ENCODE measurements at regions not wholly inside any gene's neighbourhood (a gene's known extent, or its start where the extent isn't known, plus 50 kb on each side); places are given as distances from the start of the nearest gene placed in this dataset.

DNA sequence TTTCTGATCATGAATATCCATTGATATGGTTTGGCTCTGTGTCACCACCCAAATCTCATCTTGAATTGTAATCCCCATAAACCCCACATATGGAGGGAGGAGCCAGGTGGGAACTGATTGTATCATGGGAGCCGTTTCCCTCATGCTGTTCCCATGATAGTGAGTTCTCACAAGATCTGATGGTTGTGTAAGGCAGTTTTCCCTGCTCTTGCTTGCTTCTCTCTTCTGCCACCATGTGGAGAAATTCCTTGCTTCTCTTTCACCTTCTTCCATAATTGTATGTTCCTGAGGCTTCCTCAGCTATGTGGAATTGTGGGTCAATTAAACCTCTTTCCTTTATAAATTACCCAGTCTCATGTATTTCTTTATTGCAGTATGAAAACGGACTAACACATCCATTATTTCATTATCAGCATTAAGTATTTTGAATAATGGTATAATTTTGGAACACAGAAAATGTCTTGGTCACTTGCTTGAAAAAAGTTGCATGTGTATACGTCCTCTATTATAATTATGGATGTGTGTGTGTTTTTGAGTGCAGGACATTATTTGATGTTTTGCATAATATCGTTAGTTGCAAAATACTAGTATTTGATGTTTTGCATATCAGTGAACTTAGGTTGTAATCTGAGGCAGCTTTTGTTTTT is 334.6 kb downstream of the PCDH10 start:
- no peak overlapping the region for H3K4me3 Mint-ChIP-seq
- TF ChIP-seq CTCF (conservative IDR thresholded peaks at IDR 0.05) = peak; percentile 72

More for the DNA sequence above, 334.6 kb downstream of the PCDH10 start:
- Histone ChIP-seq H3K9ac (ENCODE audit: extremely low read depth, insufficient read length, low read length) (no peak overlapping the region), H2BK5ac (ENCODE audit: insufficient read length, low read length) (no peak overlapping the region), H3K23ac (ENCODE audit: insufficient read length, low read depth, low read length) (no peak overlapping the region), H4K8ac (replicated peaks; ENCODE audit: insufficient read length, low read depth, low read length) (no peak overlapping the region), H3K18ac (ENCODE audit: insufficient read length, low read depth, low read length) (no peak overlapping the region), H4K91ac (ENCODE audit: insufficient read length, low read depth, low read length) (no peak overlapping the region), H2AK5ac (ENCODE audit: insufficient read length, low read length) (no peak overlapping the region), H3K23me2 (ENCODE audit: insufficient read length, low read depth, low read length, poor library complexity, severe bottlenecking) (no peaks in the 10 kb centered on the region), H3K79me1 (ENCODE audit: insufficient read depth, low read depth, low read length, poor library complexity, severe bottlenecking) (no peaks in the 10 kb centered on the region), H3K79me2 (ENCODE audit: insufficient read depth, low read length) (no peaks in the 10 kb centered on the region), H3K9me3 (ENCODE audit: control insufficient read depth, low read depth, low read length) (no peaks in the 10 kb centered on the region), H4K5ac (ENCODE audit: insufficient read length, low read depth, low read length) (no peak overlapping the region), H4K20me1 (ENCODE audit: control insufficient read depth, insufficient read depth, insufficient read length) (no peaks in the 10 kb centered on the region), H3T11ph (ENCODE audit: low read length) (no peak overlapping the region), H2AFZ (ENCODE audit: low read length) (no peak overlapping the region), H3K4ac (ENCODE audit: low read depth, low read length) (no peak overlapping the region), H3K56ac (ENCODE audit: insufficient read length, low read depth, low read length) (no peak overlapping the region), H2BK20ac (ENCODE audit: low read depth, low read length, poor library complexity, severe bottlenecking) (no peak overlapping the region), H3K27me3 (ENCODE audit: insufficient read depth, low read length) (no peaks in the 10 kb centered on the region), H2BK12ac (ENCODE audit: insufficient read length, low read depth, low read length) (no peak overlapping the region), H2BK120ac (ENCODE audit: low read depth, low read length, poor library complexity, severe bottlenecking) (no peak overlapping the region), H3K4me2 (ENCODE audit: insufficient read depth, insufficient read length, low read length) (no peak overlapping the region), H3K4me1 (ENCODE audit: insufficient read depth, low read length) (no peaks in the 10 kb centered on the region), H2BK15ac (ENCODE audit: low read depth, low read length) (no peak overlapping the region), H3K27ac (ENCODE audit: insufficient read length, low read depth, low read length) (no peak overlapping the region), H3K14ac (ENCODE audit: insufficient read depth, low read length) (no peak overlapping the region)
- DNase-seq = no peak
- H3K36me3 Mint-ChIP-seq (ENCODE audit: insufficient read depth in 1 of 3, low read depth in 3 of 3) = peaks cover 2 to 5% (median 4%) of the 10 kb centered on the region in 3 experiments; a peak in 4 of 7 replicates
- no peak overlapping the region for H3K27ac Mint-ChIP-seq
- H3K27me3 Mint-ChIP-seq (ENCODE audit: low read depth) = no peaks in the 10 kb centered on the region
- peaks cover 0 to 6% of the 10 kb centered on the region in 2 experiments; a peak in 1 of 4 replicates for H3K4me1 Mint-ChIP-seq
- WGBS (ENCODE audit: extremely low coverage, insufficient read length, low lambda C conversion rate) = no CpG with 5 or more reads among the region's 4 CpGs
- peaks cover 4 to 5% of the 10 kb centered on the region in 2 experiments; a peak in 3 of 5 replicates for H3K9me3 Mint-ChIP-seq

All from H9 (cell line).